Activated CD8-positive, alpha-beta memory T cell treated with anti-CD3 and anti-CD28 coated beads, Interleukin-2, amount 50 U/mL, for 48 hours (primary cell): ENCODE measurements at regions not wholly inside any gene's neighbourhood (a gene's known extent, or its start where the extent isn't known, plus 50 kb on each side); places are given as distances from the start of the nearest gene placed in this dataset.

Experiments
- DNase-seq: peaks from one replicate; pipeline ENCODE4 v3.0.0-alpha.2; 2020

DNA sequence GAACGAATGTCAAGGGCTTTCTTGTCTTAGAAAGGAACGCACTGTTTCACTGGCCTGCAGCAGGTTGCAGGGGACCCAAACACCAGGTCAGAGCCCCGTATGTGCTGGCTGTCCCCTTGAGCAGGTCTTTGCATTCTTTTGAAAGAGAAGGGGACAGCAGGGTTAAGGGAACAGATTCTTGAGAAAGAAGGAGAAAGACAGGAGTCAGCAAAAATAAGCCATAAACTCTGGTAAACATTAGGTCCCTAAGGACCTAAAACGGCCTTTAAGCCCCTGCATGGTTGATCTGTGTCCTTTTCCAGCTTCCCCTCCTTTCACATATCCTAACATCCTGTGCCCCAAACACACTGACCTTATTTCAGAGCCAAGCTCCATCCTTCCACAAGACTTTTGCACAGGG lies 190.8 kb upstream of the ADRA1B start:
- DNase-seq, result no peak

DNA sequence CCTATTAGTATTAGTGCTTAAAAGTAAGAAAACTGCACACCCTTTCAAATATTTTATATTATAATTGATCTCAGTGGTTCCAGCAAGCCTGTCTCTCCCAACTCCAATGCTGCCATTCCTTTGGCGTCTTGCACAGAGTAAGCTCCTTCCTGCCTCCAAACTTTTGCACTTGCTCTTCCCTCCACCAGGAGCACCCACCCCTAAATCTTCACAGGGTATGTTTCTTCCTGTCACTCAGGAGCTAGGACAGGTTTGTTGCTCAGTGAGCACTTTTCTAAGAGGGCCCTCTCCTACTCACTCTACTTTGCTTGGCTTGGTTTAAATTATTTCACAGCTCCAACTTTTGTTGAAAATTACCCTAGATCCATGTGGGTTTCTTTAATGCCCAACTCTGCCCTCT lies 189.1 kb upstream of the ADRA1B start:
- DNase-seq, result no peak

DNA sequence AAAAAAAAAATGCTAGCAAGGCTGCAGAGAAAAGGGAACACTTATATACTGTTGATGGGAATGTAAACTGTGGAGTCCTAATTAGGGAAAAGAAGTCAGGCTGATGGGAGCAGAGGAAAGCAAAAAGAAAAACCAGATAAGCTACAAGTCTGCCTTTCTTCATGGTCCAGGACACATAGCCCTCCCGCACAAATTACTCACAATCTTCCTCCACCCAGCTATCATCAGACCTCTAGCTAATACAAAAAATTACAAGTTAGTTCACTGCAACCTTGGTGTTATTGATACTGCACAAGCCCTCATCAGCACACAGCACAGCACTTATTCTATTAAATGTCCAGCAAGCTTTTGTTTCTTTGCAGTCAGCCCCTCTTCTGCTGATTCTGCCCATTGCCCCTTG lies 186.0 kb upstream of the ADRA1B start:
- no peak for DNase-seq

DNA sequence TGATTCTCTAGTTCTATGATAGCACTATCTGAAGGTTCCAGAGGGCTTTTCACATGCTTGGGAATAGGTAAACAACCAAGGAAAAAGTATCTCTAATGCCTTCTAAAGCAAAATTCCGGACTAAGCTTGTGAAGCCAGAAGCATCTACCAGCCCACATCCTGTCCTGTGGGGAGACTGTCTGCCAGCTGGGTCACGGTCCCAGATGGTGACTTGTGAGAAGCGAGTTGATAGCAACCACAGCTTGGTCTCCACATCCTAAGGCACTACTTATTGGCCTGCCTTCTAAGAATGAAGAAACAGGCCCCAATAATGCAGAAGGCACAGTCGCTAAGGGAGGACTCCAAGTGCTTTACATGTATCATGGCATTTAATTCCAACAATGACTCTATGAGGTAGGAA lies 184.1 kb upstream of the ADRA1B start:
- no peak for DNase-seq

DNA sequence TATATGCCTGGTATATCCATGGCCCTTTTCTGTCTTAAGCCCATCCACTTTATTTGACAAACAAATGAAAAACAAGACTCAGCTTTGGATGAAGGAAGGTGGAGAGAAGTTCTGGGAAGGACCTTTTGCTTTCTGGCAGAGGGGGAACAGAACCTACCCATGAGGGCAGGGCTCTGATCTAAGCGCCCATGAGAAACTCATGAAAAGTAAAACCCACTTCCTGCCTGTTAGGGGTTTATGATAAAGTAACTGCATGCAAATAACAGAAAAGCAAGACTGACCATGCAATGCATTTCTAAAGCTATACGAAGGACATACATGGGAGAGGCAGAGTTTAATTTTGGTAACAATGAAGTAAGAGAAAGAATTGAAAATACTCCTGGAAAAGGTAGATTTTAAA lies 181.9 kb upstream of the ADRA1B start:
- DNase-seq, result no peak

DNA sequence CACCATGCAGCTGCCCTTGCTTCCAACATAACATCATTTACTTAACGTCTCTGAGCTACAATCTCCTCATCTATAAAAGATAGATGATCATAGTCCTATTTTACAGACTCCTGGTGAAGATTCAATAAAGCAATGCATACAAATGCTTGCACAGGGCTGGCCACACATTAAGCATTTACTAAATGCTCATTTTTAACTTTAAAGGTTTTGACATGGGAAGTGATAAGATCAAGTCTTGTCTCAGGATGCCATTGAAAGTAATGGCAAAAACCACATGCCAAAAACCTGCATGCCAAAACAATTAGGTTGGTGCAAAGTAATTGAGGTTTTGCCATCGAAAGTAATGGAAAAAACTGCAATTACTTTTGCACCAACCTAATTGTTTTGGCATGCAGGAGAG lies 181.2 kb upstream of the ADRA1B start:
- DNase-seq, result no peak

DNA sequence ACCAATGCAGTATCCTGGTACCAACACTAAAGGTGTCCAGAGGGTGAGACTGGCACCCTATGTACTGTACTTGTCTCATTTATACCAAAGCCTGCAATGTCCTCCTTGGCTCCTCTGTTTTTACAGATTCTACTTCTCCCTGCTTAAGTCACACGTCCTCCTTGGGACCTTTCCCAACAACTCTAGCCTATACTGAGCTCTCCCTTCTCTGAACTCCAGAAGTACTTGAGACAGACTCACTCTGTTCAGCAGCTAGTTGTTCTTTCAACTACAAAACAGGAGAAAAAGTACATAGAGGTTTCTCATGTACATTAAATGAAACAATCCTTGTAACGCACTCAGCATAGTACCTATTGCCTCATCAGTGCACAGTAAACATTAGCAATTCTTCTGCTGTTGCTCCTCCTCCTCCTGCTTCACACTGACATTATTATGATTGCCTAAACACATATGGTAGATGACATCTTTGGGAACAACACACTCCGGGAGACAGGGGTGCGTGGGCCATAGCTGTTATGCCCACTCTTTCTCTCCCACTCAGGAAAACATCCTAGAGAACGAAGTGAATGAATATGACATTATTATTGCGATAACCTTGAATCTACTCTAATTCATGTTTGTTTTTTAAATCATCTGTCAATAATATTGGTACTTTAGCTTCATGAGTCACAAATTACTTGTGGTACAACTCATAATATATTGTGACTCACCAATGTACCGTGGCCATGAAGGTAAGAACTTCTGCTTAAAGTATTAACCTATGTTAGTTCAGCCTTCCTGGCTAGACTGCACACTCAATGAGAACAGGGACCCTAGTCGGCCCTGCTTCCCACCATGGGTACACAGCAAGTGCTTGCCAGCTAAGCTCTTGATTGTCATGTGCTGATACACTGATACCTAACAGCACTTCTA lies 180.3 kb upstream of the ADRA1B start:
- no peak for DNase-seq

DNA sequence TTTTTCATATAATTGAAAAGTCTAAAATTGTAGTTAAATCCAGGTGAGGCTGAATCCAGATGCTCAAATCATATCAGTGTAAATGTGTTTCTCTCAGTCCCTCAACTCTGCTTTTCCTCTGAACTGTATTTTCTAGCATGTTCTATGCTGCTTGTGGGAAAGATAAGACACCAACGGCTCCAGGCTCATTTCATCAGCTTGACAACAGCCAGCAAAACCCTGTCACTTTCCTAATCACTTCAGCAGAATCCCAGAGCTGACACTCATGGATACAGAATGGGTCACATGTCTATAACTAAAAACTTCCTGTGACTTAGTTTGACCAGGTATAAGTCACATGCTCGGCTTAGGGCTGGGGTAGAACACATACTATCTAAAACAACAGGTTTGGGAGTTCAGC lies 179.4 kb upstream of the ADRA1B start:
- DNase-seq, result no peak

DNA sequence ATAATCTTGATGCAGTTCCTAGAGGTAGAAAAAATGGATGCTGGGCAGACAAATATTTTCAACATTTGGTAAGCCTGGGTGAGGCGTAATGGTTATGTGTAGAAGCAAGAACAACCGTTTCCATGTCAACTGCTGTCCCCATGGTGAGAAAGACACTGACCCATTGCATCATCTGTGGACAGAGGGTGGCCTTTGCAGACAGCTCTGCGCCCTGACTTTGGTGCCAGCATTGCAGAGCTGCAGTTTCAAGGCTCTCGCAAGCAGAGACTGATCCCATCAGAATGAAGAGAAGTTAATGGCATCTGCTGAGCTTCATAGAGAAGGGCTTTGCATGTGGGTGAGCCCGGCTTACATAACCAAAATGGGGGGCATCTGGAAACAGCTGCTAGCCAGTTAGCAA lies 179.0 kb upstream of the ADRA1B start:
- no peak for DNase-seq

DNA sequence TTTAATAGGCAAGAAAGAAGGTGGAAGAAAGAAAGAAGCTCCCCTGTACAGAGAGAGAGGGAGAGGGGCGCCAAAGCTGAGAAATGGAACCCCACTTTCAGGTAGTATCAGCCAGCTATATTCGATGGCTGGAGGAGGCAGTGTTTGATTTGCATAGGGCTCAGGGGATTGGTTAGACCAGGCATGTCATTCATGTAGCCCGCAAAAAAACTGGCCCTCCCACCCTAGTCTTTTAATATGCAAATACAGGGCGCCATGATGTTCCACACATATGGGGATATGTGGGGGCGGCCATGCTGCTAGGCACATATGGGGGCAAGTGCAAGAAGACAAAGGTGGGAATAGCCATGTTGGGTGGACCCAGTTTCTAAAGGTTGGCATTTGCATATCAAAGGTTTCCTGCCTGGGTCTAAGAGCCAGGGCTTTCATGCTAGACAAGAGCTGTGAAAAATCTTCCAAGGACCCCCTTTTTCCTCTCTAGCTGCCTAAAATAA lies 174.4 kb upstream of the ADRA1B start:
- DNase-seq, result no peak

DNA sequence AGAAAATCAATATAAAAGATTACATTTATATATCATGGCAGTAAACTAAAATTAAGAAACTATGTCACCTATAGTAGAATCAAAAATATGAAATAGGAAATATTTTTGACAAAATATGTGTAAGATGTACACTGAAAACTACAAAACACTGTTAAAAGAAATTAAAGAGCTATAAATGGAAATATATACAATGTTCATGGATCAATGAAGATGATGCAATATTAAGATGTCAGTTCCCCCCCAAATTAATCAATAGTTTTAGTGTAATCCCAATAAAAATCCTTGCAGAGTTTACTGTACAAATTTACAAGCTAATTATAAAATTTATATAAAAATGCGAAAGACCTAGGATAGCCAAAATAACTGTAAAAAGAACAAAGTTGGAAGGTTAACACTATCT lies 173.0 kb upstream of the ADRA1B start:
- DNase-seq, result no peak

DNA sequence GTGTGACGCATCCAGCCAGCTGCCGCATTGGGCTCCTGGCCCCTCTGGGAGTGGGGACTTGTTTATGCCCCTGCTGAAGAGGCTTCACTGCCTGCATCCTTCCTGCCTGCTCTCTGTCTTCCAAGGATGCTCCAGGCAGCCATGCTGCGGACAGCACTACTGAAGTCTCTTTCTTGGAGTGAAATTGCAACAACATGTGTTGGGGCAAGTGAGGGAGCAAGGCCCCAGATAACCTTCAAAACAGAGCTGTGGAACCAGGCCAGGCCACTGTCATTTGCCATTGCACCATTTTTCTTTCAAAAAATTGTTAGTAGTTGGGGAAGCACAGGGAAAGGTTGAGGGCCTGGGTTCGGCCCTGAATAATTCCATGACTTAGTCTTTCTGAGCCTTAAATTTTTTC lies 169.6 kb upstream of the ADRA1B start:
- DNase-seq, result no peak

DNA sequence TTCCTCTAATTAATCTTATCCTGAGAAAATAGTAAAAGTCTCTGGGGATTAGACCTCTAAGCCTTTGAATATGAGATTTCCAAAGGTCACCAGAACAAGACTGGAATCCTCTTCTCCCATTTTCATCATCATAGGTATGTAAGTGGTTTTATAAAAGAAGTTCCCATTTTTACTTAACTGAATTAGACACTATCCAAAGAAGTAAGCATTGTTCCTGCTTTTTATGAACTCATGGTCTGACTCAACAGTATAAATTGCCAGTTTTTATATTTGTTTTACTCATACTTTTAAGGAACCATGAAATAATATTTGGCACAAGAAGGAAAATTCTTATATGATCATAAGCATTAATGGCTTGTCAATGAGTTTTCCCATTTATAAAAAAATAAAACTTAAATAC lies 167.1 kb upstream of the ADRA1B start:
- DNase-seq, result no peak

DNA sequence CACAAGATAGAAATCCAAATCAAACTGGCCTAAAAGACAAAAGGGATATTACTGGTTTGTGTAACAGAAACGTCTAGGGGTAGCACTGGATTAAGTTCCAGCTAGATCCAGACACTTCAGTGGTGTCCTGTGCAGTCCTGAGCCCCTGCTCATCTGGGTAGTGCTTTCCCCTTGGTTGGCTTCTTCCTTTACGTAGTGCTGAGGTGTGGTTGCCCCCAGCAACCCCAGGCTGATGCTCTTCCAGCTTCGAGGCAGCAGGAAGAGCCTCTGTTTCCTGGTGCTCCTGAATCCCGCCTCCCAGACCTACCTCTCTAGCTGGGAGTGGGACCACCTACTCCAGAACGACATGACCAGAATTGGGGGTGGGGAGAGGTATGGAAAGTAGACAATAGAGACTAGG lies 166.1 kb upstream of the ADRA1B start:
- no peak for DNase-seq

DNA sequence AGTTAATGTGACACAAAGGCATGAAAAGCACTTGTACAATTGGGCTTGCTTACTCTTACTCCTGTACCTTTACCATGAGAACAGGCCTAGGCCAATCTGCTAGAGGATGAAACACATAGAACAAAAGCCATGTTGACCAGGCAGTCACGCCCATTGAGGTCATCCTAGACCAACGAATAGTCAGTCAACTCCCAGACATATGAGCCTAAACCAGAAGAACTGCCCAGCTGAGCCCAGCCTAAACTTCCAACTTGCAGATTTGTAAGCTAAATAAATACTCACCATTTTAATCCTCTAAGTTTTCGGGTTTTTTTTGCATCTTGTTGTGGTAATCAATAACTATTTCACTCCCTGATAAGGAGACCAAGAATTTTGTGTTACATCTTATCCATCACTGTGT lies 164.8 kb upstream of the ADRA1B start:
- no peak for DNase-seq

DNA sequence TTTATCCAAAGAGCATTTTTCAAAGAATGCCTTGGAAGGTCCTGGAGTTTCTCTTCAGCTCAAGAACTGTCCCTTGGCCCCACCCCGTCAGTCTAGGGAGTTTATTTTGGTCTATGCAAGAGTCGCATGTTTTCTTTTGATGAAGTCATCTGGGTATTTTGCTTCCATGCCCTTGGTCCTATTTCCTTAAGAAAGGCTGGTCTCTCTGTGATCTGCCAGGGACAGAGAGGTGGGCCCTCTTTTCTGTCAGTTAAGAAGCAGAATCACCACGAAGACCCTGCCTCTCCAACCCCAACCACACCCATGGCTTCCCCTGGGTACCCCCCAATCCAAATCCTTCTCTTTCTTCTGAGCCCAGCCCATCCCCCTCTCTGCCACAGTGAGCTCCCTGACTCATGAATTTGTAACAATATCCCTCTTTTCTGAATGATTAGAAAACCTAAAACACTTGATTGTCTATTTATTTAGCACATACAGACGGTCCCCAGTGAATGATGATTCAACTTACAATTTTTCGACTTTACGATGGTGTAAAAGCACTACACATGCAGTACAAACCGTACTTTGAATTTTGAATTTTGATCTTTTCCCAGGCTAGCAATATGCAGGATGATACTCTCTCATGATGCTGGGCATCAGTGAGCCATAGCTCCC lies 163.5 kb upstream of the ADRA1B start:
- DNase-seq, result no peak

DNA sequence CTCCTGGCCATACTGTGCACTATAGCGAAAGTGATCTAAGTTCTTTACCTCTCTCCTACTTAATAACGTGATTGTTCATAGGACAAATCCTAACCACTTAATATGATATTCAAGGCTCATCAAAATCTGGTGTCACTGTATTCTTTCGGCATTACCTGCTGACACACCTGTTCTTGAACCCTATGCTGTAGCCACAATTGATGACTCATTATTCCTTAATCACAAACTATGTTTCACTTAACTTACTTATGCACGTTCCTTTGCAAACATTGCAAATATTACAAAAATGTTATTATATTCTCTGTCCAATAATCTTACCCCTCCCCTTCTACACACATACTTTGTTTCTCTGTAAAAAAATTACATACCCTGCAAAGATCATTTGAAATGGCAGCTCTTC lies 158.1 kb upstream of the ADRA1B start:
- no peak for DNase-seq

DNA sequence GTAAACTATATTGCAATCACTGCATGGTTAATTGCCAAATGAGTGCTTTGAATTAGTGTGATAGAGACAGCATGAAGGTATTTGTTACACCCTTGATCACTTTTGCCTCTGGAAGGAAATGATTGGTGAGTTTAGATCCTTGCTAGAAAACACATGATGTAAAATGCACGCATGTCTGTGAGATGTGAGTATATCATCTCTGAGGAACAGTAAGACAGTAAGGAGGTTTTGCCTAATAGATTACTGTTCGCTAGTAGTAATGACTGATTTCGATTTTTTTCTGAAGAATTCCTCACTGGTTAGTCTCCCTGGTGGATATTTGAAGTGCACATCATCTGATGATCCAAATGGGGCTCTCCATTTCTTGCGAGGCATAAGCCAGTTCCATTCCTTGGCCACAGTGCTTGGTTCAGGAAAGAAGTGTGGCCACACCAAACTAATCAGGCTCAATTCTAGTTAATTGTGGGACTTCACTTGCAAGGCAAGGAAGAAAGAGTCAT lies 156.4 kb upstream of the ADRA1B start:
- DNase-seq, result no peak

DNA sequence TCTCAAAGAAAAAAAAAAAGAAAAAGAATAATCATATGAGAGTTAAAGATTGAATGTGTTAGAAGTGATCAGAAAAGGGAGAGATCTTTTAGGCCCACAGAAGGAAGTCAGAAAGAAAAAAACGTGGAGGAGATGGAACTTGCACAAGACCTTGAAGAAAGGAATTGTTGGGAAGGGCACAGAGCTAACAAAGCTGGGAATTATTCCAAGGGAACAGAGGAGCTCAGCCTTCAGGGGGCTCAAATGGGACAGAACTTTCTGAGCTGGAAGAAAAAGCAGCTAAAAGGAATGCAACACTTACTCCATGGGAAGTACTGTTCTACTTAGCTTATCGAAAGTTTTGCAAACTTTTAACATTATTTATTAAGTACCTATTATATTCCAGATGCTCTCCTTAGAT lies 153.4 kb upstream of the ADRA1B start:
- DNase-seq, result no peak

DNA sequence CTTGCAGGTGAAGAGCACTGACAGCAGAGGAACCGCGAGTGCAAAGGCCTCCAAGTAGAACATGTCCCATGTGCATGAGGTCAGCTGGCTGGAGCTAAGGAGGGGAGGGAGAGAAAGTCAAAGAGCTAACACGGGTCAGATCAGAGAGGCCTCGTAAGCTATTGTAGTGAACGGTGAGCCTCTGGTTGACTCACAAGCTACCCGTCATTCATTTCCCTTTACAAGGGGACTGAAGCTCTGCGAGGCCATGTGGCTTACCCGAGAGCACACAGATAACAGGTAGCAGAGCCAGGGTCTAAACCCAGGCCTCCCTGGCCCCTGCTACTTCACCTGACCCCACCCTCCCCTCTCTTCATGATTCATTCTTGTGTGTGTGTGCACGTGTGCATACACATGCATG lies 152.7 kb upstream of the ADRA1B start:
- DNase-seq, result no peak

DNA sequence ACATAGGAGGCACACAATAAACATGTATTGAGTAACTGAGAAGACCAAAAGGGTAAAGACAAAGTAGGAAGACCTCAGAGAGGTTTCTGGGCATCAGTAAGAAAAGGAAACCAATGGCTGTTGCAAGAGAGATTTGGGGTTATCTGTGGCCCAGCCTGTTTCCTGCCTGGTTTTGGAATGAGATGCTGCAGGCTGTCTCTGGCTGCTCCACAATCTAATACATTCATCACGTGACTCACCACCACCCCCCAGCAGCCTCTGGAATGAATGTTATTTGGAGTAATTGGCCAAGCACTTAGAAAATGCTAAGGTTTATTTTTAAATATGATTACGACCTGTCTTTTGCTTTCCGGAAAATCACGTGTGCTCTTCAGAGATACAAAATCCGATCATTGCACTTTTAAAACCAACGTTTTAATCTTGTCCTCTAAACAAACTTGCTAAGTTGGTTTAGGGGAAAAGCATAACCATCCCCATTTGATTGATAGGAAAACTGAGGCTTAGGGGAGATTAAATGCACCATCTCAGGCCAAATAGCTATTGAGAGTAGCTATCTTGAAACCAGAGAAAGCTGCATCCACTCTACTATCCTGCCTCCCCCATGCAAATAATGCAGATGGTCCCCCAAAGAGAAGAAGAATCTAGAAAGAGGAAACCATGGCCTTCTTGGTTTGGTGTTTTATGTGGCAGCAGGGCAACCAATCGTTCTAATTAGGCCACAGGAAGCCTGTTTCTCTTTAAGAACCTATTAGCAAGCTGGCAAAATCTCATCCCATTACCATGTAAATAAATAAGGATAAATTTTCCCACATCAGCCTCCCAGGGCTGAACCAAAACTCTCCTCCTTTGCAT lies 151.8 kb upstream of the ADRA1B start:
- no peak for DNase-seq

DNA sequence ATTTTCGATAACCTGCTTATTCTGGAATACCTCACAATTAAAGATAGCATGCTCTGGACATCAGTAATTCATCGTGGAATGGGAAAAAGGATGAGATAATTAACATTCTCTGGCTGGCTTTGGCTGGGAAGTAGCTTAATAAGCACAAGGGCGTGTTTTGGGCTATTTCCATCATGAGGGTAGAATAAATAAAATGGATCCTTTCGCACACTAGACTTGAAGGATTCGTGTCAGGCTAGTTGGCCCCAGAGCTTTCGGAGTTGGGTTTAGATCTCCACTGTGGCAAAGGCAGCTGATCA lies 151.2 kb upstream of the ADRA1B start:
- no peak for DNase-seq

DNA sequence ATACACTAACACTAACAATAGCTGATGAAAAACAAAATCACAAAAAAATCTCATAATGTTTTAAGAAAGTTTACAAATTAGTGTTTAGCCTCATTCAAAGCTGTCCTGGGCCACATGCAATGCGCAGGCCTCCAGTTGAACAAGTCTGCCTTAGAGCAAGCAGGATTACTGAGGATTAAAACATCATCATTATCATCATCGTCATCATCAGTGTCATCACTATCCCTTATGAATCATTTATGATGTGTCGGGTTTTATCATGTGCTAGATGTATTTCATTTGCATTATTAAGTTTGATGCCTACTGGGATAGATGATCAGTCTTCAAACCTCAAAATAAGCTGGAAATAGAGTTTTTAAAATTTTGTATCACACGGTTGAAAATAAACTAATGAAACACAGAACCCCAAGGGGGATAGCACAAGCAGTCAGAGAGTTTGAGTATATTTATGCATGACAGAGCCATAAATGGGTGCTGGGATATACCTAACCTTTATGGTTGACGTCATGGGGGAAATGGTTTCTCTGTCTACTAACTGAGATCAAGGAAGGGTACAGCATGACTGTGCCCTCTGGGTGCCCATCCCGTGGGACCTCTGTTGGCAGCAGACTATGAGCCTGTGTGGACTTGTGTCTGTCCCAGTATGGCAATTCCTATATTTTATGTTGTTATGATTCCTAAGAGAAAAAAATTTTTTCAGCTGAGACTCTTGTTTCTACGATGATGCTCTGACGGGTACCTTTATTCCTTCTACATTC lies 150.3 kb upstream of the ADRA1B start:
- no peak for DNase-seq
